HG02610 (cell line): ENCODE measurements at regions not wholly inside any gene's neighbourhood (a gene's known extent, or its start where the extent isn't known, plus 50 kb on each side); places are given as distances from the start of the nearest gene placed in this dataset.
"Not testable (repeated sequence)": the region's sequence is repeated elsewhere in the genome, so short reads cannot be mapped to it uniquely, and the experiment has no call there.

Source experiments
- ATAC-seq: cut with Tn5 transposase; IDR thresholded peaks from one replicate; pipeline ENCODE4 v1.9.1; 2021; ENCODE audit warnings: mild to moderate bottlenecking, moderate library complexity; ENCODE audit not compliant: unreplicated experiment

DNA sequence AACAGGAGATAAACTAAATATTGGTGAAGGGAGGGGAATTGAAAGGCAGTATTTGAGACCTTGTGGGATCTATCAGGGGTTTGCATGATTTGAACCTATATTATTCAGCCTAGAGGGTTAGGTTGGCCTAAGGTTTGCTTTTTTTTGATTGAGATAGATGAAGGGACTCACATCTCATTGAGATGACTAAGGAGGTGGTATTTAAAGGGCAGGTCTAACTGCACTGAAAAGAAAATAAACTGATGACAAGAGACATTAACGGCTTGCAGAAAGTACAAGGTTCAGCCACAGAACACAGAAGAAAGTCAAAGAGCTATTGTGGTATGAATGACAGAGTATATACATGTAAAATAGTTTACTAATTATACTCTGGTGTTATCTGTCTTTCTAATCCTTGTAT, 412.7 kb downstream of the CDH10 start:
- no peak for ATAC-seq

DNA sequence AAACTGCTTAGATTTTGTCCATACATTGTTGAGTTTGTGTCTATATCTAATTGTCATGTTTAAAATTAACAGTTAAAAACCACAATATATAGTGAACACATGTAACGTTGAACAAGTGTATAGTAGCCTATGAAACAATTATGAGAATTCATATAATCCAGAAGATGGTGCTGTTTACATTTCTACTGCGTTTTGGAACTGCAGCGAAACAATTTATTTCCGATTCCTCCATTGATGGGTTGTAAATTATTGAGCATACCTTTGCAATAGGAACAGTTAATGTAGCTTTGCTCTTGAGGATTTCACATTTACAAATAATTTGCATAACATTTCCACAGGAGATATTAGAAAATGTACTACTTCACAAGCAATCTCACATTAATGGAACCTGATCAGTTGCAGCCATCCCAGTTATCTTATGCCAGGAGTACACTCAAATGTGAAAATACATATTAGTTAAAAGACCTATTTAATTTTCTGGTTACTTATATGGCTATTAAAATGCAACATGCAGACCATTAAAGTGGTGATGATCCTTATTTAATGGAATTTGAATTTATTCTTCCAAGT, 411.8 kb downstream of the CDH10 start:
- no peak for ATAC-seq

DNA sequence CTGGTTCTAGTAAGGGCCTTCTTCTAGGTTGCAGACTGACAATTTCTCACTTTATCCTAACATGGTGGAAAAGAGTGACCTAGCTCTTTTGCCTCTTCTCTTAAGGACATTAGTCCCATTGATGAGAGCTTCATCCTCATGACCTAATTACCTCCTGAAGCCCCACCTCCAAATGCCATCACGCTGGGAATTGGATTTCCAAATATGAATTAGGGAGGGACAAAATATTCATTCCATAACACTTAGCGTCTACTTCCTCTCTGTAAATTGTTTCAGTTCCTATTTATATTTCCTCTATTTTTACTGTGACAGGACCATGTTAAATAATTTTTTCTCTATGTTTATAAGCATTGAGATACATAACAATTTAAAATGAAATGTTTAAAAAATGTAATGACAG, 408.8 kb downstream of the CDH10 start:
- no peak for ATAC-seq

DNA sequence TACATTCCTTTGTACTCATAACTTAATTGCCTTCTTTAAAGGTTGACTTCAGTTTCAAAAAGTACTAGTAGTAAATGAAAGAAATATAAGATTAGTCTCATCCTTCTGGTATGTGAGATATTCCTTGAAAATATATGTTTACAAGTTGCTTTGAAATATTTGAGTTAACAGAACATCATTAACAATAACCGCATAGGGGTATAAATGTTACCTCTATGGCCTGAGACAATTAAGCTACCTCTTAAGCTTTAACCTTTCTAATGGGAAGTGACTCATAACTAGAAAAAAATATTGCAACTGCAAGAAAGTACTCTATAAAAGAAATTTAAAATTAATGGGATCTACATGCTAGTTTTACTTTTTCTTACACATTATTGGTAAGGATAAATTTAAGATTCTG, 399.0 kb downstream of the CDH10 start:
- no peak for ATAC-seq

DNA sequence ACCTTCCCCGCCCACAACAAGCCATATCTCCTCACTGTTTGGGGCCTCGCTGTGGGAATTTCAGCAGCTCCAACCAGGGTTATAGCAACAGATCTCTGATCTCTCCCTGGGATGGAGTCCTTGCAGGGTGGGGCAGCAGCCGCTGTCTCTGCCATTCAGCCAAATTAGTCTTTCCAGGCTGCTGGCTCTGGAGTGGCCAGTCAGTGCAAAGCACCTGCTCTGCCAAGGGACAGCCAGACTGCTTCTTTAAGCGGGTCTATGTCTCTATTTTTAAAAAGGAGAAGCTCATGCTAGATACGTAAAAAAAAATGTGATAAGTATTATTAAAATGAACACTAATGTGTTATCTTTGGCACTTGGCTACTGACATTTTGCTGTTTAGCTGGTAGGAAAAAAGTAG, 380.2 kb downstream of the CDH10 start:
- no peak for ATAC-seq

DNA sequence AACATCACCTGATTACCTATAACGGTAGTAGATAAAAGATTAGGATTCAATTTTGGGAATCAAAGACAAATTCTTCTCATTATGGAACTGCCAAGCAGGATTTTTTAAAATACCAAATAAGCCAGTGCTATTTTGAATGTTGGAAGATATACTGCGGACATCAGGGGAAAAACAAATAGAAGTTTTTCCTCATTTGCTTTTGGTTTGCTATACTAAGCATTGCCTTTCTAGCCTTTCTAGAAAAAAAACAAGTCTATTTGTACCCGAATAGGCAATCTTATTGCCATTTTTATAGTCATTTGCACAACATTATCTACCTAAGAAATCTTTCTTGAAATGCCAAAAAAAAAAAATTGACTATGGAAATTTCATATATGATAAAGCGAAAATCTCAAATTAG, 379.5 kb downstream of the CDH10 start:
- no peak for ATAC-seq

DNA sequence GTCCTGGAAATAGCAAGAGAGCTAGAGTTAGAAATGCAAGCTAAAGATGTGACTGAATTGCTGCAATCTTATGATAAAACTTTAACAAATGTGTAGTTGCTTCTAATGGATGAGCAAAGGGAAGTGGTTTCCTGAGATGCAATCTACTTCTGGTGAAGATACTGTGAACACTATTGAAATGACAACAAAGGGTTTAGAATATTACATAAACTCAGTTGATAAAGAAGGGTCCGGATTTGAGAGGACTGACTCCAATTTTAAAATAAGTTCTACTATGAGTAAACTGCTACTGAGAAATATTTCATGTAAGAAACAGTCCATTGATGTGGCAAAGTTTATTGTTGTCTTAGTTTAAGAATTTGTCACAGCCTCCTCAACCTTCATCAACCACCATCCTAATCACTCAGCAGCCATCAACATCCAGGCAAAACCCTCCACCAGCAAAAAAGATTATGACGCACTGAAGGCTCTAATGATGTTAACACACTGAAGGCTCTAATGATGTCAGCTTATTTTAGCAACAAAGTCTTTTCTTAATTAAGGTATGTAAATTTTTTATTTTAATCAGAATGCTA, 376.2 kb downstream of the CDH10 start:
- no peak for ATAC-seq

DNA sequence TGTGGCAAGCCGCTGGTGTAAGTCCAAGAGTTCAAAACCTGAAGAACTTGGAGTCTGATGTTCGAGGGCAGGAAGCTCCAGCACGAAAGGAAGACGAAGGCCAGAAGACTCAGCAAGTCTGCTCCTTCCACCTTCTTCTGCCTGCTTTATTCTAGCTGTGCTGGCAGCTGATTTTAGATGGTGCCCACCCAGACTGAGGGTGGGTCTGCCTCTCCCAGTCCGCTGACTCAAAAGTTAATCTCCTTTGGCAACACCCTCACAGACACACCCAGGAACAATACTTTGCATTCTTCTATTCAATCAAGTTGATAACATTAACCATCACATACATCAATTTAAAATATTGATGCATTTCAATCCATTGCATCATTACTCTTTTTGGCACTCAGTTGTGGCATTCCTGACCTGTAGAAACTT, 373.1 kb downstream of the CDH10 start:
- not testable (repeated sequence) for ATAC-seq

DNA sequence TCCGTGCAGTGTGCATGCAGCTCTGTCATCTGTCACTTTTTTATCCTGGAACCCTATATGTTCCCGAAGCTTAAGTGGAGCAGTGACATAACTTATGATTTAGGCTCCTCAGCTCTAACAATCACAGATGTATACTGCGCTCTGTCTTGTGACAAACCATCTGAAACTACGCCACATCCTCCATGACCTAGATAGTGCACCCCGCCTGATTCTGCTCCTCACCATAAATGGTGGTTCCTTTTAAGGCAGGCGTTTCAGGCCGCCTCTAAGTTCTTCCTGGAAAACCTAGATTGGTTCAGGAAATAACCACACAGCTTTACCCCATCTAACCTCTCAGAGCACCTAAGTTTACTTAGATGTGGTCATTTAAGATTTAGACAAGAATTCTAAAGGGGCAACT, 372.0 kb downstream of the CDH10 start:
- ATAC-seq: no peak

DNA sequence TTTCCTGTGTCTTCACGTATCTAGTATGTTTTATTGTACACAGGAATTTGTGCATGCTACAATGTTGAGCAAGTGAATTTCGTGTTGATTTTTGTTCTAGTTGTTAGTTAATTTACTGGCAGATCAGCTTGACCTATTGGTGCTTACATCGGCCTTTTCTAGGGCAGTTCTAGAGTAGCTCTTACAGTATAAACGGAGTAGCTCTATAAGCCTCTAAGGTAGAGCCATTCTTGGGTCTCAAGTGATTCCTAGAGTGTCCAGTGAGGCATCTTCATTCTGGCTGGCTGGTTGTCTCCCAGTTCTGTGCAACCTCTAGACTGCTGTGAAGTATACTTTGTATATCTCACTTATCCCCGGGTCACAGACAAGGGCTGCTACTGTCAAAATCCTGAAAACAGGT, 364.6 kb downstream of the CDH10 start:
- no peak for ATAC-seq

DNA sequence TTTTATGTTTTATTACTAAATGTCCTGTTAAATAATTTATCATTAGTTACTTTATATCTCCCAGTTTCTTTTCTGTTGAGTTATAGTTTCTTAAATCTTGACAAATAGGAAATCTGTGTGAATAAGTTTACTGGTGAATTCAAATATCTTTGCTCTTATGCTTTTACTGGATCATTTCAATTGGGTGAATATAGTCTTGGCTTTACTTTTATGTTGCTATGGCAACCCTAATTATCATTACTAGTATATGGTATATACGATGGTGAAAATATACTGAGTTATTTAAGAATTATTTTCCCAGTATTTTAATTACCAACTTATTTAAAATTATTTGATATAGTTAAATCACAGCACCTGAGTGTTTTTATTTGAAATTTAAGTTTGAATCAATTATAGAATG, 363.0 kb downstream of the CDH10 start:
- ATAC-seq: no peak

DNA sequence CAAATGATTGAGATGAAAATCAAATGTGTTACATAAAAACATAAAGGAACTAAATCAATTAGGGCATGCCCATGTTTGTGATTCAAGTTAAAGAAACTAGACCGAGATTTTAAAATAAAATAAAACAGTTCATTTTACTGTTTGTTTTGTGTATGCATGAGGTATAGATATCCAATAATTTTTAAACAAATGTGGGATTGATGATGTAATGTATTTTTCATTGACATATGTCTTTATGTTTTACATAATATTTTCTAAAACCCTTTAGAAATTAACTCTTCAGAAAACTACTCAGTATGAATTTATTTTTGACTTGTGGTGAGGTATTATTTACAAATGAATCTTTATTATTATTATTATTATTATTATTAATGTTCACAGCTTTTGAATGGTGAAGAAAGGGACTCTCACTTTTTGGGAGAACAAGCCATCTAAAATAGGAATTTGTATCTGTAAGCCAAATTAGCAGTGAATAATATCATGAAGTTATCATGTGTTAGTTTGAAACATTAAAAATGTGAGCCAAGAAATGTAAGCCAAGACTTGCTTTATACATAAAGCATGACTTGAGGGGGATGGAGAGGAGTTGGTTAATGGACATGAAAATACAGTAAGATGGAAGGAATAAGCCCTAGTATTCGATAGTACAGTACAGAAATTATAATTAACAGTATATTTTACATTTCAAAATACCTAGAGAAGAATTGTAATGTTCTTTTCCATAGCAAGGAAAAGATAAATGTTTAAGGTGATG, 355.0 kb downstream of the CDH10 start:
- no peak for ATAC-seq

DNA sequence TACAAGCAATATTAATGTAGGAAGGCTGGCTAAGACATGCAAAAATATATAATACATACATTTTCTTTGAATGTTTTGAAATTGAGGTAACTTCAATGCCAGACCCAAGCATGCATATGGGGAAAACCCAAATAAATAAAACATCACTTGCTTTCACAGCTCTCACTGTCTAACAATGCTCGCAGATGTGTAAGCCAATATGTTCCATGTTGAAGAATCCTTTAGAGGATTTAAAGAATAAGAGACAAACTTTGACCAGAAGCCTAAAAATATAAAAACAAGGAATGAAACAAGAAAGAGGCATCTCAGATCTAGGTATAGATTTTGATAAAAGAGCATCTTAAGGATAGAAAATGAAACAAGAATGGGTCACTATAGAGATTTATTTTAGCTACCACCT, 354.2 kb downstream of the CDH10 start:
- no peak for ATAC-seq

DNA sequence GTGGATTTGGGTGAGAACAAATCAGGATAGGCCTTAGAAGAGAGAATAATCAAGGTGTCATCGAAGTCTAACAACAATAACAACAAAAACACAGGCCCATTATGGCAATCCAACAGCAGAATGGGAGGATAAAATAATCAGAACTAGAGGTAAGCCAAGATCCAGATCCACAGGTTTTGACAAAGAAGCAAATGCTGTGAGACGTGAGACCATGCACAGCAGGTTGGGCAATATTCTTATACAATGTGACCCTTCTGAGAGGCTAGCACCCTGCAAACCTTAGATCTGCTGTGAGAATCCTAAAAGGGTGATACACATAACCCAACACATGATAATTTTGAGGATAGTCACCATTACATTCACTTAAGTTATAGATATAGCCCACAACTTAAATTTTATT, 352.9 kb downstream of the CDH10 start:
- ATAC-seq: no peak

DNA sequence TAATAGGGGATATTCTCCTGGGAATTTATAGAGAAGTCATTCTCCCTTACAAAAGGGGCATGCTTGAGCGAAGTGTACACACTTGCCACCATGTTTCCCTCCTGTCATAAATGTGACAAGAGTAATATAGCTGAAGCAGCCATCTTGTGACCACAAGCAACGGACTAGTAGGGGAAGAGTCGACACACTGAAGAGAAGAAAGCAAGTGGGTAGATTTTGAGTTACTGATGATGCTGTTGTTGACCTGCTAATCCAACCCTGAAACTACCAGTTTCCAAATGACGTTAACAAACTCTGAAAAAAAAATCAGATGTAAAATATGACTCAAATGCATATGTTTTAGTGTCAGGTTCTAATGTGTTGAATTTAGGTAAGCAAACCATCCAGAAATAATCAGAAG, 350.4 kb downstream of the CDH10 start:
- ATAC-seq: no peak

DNA sequence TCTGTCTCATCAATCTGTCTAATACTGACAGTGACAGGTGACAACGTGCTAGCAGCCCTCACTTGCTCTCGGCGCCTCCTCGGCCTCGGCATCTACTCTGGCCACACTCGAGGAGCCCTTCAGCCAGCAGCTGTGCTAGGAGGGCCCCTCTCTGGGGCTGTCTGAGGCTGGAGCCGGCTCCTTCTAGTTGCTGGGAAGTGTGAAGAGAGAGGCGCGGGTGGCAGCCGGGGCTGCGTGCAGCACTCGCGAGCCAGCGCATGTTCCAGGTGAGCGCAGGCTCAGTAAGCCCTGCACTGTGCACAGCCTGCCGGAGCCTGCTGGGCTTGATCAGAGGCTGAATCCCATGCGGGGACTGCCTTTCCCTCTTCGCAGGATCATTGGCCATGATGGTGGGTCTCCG, 330.7 kb downstream of the CDH10 start:
- ATAC-seq: no peak

DNA sequence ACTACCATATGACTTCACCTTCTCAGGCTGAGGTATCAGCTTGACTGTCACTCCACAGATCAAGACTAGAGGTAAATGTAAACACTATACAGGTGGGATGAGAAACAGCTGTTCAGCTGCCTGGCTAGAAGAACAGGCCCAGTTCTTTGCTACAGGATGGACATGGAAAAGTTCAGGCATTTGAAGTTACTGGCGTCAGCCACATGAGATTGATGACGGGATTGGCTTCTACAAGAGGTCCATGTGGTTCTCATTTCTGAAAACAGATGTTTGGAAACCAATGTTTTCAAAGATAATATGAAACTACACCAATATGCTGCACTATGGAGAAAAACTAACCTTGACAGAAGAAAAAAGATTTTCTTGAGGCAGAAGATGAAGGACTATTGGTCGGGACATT, 324.1 kb downstream of the CDH10 start:
- ATAC-seq: no peak

DNA sequence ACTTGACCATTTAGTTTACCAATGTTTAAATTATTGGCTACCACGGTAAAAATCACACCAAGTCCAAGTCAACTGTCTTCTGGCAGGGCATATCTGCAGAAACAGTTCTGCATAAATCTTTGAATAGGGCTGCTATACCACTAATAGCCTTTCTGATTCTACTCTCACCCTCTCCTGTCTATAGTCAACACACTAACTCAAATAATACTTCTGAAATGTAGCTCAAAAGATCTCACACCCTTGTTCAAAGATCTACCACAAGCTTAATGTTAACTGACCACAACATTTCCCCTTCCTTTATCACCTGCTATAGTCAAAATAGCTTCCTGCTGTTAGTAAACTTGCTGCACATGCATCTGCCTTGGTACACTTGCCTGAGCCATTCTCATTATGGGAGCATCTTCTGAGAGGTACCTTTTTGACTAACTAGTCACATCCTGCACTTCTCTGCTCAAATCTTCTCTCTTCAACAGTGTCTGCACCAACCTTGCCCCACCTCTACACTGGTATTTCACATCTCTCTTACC, 319.4 kb downstream of the CDH10 start:
- ATAC-seq: no peak

DNA sequence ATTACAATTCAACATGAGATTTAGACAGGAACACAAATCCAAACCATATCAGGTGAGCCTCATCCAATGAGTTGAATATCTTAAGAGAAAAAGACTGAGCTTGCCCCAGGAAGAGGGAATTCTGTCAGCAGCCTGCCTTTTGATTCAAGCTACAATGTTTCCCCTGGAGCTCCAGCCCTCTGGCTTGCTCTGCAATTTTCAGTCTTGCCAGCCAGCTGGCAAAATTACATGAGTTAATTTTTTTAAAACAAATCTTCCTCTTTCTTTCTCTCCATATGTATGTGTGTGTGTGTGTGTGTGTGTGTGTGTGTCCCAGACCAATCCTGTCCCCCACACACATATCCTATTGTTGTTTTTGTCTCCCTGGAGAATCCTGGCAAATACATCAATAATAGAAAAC, 313.2 kb downstream of the CDH10 start:
- no peak for ATAC-seq

DNA sequence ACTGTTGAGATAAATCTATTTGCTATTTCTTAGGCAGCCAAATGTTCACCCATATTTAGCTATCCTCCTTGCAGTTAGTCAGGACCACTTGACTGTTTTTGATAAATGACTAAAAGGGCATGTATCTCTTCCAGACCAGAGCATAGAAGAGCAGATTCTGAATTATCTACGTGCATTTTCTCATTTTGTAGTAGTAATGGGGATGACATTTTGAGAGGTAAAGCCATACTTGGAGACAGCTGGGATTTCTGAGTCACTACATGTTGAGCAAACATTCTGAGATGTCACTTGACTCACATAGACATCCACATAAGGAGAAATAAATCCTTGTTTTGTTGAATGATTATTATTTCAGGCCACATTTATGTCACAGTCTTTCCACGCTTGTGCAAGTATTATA, 297.6 kb downstream of the CDH10 start:
- ATAC-seq: no peak

DNA sequence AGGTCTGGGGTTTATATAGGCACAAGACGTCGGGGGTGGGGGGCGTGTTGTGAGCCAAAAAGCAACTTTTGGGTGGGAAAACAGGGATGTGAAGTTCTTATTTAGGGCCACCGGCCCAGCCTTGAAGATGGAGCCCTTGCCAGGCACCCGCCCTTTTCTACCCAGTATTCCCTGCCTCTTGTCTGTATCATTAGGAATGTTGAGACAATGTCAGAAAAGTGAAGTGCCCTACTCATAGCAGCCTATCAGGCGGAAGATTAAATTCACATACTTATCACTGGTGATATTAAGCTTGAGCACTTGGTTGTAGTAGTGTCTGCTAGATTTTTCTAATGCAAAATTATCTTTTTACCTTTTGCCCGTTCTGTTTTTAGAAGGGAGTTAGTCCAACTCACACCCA, 293.5 kb downstream of the CDH10 start:
- ATAC-seq: no peak

DNA sequence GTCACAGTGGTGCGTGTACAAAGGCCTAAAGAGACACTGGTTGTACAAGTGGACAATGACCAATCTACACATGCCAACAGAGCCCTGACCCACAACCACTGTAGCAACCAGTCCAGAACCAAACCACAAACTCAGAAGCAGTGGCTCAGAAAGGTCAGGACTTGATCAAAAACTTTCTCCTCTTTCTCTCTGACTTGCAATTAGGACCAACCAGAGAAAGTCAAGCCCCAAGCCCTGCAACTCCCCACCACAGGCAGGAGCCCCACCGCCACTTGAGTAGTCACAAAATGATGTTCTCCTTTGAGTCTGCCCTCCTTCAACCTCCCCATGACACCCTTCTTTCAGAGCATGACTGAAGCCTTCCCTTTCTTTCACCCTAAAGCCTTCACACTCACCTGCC, 291.8 kb downstream of the CDH10 start:
- no peak for ATAC-seq
